ENCODE measurements at regions not wholly inside any gene's neighbourhood (a gene's known extent, or its start where the extent isn't known, plus 50 kb on each side); places are given as distances from the start of the nearest gene placed in this dataset.

DNA sequence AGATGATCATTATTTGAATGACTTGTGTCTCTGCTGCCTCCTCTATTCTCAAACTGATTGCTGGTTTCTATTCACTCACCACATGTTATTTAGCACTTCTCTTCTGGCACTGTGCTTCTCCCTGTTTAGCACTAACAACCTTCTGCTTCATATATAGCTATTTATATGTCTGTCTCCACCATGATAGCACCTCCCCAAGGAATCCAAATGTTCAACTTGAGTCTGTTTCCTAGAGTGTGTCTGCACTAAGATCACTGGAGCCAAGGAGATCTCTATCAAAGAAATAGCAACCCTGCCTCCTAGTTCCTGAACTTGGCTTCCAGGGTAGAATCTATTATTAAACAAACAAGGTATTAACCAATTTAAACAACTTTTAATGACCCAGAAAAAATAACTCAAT is 104.5 kb downstream of the CYP26A1 start:
- DNase-seq (ENCODE audit: low spot score), result no peak

DNA sequence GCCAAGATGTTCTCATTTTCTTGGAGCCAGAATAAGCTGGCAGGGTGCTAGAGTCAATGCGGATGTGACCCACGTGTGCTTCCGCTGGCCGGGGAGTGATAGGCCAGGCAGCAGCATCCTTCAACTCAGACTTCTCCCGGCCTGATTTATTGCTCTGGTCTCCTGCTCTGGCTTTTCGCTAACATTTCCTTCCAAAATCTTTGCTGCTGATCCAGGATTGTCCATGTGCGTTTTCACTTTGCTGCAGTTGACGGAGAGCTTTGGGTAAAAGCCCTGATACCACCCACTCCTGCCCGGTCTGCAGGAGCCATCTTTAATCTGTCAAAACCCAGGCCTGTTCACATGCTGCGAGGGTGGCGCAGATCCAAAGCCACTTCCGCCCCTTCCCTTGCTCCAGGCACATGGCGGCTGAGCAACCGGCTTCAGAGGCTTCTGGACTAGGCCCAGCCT is 106.8 kb downstream of the CYP26A1 start:
- no peak for DNase-seq (ENCODE audit: low spot score)

DNA sequence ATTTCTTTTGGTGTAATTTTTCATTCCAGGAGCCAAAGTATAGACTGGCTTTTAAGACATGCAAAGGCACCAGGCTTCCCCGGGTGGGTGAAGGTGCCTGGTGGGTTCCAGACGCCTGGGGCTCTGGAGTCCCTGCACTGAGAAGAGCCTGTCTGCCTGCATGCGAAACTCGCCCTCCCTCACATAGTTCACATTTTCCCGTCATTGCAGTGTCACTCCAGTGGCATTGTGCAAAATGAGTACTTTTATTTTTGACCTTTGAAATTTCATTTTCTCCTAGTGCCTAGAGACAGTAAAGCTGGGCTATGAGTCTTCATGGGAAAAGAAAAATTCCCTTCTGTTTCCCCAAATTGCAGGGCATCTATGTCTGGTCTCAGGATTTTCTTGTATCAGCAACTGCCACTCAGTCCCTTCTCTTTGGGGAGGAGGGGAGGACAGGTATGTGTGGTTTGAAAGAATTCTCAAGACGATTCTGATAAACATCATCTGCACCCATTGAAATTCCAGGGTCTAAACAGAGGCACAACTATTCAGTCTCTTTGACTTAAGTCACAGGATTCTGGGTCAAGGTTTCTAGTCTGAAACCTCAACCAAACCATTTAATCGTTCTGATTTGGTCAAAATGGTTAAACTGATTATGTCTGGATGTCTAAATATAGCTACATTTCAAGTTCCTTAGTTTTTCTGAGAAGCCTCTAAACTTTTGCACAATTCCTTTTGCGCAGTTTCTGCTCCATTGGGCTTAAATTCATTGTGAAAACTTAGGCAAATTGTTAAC is 107.8 kb downstream of the CYP26A1 start:
- no peak for DNase-seq (ENCODE audit: low spot score)

DNA sequence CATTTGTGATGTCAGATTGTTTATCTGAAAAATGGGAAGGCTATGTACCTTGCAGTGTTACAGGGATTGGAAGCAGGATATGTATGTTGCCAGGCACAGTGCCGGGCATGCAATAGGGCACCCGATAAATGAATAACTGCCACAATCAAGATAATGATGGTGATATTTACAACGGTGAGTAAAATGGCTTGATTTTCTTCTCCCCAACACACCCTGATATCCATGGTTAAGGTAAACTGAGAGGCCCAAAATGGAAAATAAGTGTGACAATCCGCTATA is 108.3 kb downstream of the CYP26A1 start:
- DNase-seq (ENCODE audit: low spot score), result no peak

DNA sequence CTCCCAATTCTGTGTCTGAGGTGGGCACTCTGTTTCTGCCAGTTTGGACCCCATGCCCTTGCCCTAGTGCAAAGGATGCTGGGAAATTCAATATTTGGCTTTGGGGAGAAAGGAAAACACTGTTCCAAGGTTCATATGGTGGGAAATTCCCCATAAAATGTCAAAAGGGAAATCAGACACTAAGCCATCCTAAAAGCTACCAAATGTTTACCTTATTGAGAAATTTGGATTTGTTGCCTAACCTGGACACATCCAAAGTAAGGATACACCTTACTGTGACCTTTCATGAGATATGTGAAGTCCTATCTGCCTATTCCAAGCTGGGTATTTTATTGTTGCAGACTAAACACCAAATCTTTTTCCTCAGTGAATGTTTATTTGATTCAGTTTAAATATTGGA is 109.1 kb downstream of the CYP26A1 start:
- no peak for DNase-seq (ENCODE audit: low spot score)

DNA sequence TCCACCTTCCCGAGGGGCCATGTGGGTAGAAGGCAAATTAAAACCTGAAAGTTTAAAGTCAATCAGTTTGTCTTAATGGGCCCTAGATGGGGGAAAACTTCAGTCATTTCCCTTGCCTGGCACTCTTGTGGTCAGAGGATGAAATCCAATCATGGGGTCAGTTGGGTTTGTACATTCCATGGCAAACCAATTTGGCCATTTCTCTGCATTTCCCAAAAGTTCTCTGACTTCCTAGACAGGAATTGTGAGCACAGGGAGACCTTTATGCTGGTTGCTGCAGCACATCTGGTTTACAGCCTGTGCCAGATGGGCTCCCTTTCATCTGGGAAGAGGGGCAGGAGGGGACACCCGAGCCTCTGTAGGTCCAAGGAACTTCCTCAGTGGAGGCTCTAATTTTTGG is 113.0 kb downstream of the CYP26A1 start:
- DNase-seq (ENCODE audit: low spot score), result no peak

DNA sequence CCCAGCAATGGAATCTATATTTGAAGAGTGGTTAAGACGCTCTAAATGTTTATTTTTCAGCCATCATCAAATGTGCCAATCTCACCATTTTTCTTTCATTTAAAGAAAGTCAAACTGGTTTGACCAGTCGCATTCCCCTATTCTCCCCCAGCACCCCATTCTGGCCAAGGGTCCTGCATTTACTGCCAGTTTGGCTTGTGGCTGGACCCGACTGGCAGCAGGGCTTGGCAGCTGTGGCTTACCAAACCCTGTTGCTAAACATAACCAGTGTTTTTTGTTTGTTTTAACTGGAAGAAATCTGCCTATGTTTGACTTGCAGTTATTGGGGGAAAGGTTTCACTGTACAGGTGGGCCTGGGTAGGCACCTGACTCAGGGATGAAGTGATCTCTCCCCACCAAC is 116.3 kb downstream of the CYP26A1 start:
- DNase-seq (ENCODE audit: low spot score), result no peak

DNA sequence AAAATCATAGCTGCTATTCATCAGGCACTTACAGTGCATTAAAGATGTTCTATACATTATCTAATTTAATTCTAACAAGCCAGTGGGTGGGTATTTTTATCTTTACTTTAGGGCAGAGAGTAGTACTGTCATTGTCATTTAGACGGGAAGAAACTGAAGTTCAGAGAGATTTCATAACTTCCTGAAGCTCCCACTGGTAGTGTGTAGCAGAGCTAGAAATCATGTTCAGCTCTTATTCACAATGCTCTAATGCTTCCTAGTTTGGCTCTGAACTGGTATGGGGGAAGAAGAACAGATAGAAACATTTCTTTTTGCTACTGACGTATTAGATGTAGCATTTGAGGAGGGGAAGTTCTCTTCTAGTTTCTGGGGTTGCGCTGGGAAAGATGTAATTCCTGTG is 116.7 kb downstream of the CYP26A1 start:
- DNase-seq (ENCODE audit: low spot score), result no peak

DNA sequence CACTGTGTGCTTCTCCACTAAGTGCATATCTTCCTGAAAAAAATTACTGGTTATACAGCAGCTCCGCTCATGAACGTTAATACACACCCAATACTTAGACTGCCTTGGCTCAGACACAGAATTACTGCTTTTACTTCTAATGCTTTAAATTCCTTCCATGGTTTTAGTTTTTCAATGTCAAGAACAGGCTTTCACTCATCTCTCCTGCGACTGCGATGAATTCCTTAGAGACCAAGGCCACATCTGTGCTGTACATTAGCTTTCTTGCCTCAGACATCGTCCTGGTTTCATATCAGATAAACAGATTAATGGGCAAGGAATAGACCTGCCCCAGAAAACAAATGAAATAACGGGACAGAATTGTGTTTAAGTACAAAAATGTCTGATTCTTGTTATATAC is 120.2 kb downstream of the CYP26A1 start:
- no peak for DNase-seq (ENCODE audit: low spot score)

DNA sequence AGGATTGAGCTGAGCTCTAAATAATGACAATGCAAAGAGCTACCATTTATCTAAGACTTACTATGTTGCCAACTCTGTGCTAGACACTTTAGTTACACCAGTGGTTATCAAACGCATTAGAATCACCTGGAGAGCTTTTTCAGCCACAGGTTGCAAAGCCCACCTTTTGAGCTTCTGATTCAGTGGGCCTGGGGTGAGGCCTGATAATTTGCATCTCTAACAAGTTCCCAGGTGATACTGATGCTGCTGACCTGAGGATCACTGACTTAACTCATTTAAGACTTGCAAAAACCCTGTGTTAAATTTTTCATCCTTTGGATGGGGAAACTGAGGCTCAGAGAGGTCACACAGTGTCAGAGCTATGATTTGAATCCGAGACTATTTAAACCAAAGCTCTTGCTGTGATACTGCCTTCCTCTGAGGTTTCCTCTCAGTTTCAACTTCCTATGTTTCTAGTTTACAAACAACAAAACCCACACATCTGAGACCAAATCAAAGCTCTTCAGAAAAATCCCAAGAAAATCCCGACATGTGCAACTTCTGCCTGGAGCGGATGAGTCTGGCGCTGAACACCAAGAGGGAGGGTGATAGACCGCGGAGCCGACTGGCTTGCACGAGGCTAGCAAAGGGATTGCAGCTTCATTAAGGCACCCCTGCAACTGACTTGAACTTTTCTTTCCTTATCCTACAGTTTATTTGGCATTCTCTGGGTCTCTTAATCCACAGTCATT is 124.9 kb downstream of the CYP26A1 start:
- DNase-seq (ENCODE audit: low spot score), result no peak

DNA sequence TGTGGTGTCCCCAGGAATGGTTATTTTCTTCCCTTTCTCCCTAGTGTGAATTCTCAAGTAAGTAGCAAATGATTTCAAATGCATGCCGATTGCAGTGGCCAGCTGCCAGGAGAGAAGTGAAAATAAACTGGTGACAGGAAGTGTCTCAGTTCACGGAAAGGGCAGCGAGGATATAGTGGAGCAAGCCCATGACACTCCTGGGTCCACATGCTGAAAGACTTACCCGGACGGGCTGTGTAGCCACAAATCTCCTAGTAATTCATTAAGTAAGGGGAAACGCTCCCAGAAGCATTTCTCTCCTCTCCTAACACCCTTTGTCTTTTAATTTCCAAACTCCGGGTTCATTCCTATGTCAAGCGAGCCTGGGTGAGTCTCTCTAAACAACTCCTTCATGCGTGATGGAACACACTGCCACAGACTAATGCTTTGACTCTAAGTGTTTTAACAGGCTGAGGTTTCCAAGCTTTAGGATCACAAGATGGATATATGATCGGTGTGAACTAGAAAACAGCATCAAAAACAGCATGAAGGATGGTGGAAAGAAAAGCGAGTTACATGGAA is 125.6 kb downstream of the CYP26A1 start:
- peak; percentile 43 for DNase-seq (ENCODE audit: low spot score)

DNA sequence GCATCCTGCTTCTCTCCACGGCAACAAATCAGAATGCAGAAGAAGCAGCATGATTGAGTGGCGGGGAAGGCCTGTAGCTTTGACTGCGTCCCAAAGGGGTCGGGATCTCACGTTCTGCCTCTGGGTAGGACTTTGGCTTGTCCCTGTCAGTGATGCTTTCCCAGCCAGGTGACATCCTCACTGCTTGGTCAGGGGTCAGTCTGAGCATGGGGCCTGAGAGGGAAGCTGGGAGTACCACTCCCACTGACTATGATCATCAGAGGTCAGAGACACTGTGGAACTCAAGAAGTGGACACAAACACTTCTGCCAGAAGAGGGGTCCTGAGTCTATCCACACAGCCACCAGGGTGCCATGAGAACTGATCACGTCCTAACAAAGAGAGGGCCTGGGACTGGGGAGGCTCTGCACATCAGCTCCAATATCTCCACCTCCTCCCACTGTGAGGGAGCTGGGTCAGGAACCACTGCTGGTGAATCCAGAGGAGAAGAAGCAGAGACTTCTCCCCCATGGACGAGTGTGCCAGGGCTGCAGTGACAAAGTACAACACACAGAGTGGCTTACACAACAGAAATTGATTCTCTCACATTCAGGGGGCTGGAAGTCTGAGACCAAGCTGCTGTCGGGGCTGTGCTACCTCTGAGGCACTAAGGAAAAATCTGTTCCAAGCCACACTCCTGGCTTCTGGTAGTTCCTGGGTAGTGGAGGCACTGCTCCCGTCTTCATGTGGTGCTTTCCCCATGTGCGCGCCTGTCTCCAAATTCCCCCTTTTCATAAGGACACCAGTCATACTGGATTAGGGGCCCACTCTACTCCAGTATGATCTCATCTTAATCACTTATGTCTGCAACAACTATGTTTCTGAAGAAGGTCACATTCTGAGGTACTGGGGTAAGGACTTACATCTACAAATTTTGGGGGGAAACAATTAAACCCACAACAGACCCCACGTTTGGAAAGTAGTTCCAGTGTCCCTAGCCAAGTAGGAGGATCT is 131.1 kb downstream of the CYP26A1 start:
- no peak for DNase-seq (ENCODE audit: low spot score)

DNA sequence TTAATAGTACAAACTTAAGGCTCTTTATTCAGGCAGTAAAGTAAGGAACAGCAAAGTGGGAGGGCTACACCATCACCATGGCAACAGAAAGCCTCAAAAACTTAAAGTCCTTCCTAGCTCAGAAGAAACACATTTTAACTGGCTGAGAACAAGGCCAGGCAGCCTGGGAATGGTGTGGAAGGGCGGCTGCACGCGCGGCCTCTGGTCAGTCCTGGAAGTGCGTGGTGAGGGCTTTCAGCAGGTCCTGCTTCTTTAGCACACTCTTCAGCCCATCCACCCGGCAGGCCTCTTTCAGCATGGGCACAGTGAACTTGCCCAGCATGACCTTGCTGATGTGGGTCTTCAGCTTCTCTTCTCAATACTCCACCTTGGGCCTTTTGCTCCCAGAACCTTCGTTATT is 133.0 kb downstream of the CYP26A1 start:
- DNase-seq (ENCODE audit: low spot score), result no peak

DNA sequence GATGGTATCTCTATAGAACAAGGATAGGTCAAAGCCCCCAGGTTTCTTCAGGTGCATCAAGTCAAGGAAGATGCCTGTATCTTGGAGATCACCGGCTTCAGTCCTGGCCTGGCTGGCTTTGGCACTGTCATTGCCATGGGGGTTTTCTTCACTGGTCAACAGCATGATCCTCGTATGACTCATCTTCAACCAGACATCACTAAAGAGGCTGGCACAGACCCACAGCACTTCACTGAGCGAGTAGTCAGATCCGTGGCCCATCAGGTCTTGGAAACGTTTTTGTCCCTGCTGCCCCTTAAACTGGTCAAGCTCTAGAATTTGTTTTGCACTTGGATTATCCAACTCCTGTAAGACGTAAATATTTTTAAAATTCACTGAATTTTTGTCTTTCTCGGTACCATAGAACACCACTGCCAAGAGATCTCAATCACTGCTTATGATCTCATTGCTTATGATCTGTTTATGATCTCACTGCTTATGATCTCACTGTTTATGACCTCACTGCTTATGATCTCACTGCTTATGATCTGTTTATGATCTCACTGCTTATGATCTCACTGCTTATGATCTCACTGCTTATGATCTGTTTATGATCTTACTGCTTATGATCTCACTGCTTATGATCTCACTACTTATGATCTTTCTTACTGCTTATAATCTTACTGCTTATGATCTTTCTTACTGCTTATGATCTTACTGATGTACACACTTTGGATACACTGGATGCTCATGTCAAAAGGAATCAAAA is 135.2 kb downstream of the CYP26A1 start:
- DNase-seq (ENCODE audit: low spot score), result no peak

DNA sequence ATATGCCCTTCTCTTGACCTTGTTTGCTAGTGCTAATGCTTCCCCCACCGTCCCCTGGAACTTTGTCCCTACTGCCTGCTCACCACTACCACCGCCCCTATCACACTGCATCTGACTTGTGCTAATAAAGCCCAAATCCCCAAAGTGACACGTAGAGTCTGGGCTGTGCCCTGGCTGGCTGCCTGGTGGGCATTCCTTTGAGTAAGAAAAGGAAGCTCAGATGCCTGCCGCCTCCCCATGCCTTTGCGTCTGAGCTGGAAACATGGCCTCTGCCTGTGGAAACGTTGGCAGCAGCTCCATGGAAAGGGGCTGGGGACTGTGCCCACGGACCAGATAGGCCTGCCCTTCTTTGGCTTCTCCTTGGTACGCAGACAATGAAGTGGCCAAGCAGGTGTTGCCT is 138.3 kb downstream of the CYP26A1 start:
- DNase-seq (ENCODE audit: low spot score), result no peak

DNA sequence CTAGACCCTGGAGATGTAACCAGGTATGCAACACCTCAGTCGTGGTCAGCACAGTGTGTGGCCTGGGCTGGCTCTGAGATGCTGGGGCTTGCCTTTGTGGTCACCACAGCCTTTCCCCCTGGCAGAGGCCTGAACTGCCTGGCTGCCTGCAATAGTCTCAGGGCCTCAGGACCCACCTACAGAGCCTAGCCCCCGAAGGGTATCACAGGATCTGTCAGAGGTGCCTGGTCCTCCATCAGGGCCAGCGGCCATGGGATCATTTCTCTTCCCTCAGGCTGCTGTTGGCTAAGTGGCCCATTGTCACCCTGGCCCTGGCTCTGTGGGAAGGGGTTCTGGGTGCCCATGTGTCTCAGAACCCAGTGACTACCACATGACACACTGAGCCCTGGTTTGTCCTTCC is 141.6 kb downstream of the CYP26A1 start:
- no peak for DNase-seq (ENCODE audit: low spot score)

DNA sequence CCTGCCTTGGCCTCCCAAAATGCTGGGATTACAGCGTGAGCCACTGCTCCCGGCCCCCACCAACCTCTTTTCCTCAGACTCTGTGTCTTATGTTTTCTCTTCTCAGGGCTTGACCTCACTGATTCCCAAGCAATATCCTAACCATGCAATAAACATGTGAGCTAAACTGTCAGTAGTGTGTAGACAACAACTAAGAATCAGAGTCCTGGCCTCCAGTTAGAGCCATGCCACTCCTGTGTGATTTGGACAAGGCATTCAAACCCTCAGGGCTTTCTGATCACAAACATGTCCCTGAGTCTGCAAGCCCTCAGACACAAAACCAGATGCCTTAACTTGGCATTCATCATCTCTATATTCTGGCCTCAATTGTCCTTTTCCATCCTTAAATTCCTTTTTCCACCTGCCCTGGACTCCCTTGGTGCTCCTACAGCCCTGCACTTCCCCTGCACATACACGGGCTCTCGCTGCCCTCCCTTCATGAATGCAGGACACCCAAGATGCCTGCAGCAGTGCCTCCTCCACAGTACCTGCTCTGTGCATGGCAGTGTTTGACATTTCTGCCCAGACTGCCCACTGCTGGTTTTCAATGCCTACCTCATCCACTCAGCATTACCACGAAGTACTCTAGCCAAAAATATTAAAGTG is 142.8 kb downstream of the CYP26A1 start:
- DNase-seq (ENCODE audit: low spot score), result no peak

DNA sequence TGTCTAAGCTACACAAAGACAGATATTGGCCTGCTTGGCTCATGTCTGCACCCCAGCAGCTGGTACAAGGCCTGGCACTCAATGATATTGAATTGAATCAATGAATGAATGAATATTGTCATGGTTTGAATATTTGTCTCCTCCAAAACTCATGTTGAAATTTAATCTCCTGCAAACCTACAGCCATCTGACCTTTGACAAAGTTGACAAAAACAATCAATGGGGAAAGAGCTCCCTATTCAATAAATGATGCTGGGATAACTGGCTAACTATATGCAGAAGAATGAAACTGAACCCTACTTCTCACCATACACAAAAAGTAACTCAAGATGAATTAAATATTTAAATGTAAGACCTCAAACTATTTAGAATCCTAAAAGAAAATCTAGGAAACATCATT is 144.7 kb downstream of the CYP26A1 start:
- DNase-seq (ENCODE audit: low spot score), result no peak

DNA sequence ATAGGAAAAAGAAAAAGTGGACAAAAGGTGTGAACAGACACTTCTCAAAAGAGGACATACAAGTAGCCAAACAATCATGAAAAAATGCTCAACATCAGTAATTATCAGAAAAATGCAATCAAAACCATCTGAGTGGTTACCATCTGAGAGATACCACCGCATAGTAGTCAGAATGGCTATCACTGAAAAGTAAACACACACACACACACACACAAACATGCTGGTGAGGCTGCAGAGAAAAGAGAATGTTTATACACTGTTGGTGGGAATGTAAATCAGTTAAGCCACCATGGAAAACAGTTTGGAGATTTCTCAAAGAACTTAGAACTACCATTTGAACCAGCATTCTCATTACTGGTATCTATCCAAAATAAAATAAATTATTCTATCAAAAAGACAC is 145.7 kb downstream of the CYP26A1 start:
- no peak for DNase-seq (ENCODE audit: low spot score)

DNA sequence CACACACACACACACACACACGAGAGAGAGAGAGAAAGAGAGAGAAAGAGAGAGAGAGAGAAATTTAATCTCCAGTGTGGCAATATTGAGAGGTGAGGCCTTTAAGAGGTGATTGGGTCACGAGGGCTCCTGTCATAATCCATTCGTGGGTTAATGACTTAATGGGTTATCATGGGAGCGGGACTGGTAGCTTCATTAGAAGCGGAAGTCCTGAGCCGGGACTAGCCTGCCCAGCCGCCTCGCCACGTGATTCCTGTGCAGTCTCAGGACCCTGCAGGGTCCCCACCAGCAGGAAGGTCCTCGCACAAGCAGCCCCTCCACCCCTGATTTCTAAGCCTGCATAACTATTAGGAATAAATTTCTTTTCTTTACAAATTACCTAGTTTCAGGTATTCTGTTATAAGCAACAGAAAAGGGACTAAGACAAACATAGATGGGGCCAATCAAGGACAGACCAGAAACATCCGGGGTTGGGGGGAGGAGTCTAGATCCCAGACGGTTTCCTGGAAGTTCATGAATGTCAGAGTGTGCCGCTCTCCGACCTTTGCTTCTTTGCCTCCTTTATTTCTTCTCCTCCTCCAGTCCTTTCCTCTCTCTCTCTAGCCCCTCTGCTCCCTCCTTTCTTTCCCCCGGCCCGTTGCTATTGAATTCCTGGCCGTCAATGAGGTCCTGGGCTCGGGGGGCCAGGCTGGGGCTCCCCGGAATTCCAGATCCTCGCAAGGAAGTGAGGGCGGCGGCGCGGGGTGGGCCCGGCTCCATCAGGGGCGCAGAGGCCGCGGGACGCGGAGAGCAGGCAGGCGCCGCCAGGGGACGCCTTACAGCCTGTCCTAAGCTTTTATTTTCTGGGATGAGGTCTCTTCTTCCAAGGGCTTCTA is 146.8 kb downstream of the CYP26A1 start:
- DNase-seq (ENCODE audit: low spot score), result no peak
